Testis (tissue), 2 donors: ENCODE measurements at regions not wholly inside any gene's neighbourhood (a gene's known extent, or its start where the extent isn't known, plus 50 kb on each side); places are given as distances from the start of the nearest gene placed in this dataset.

Experiments
- DNase-seq: peaks from one replicate; pipeline ENCODE4 v3.0.0-alpha.2; 2019
- H3K27ac ChIP-seq, 2 donors: fragments of 200-600 bp; sonication (generic); one replicate each; pipeline ENCODE4 v1.5.1; 2019
- H3K27me3 ChIP-seq: fragments of 200-600 bp; sonication (generic); one replicate; pipeline ENCODE4 v1.5.1; 2019
- H3K36me3 ChIP-seq: fragments of 200-600 bp; sonication (generic); one replicate; pipeline ENCODE4 v1.5.1; 2017; ENCODE audit warnings: low read depth; ENCODE audit errors: missing control alignments
- H3K4me1 ChIP-seq: fragments of 200-600 bp; sonication (generic); one replicate; pipeline ENCODE4 v1.5.1; 2019
- H3K4me3 ChIP-seq, 2 donors: fragments of 200-600 bp; sonication (generic); one replicate each; pipeline ENCODE4 v1.5.1; 2017 to 2019
- H3K9me3 ChIP-seq: fragments of 200-600 bp; sonication (generic); one replicate; pipeline ENCODE4 v1.5.1; 2017
- CTCF ChIP-seq, 3 experiments: fragments of 450-650 bp in 2 of 3; fragments of 200-600 bp in 1 of 3; sonication (generic) in 1 of 3; IDR thresholded peaks; one replicate each; pipeline ENCODE4 v1.5.1; 2016 to 2019; ENCODE audit warnings: antibody characterized with exemption in 3 of 3, mild to moderate bottlenecking in 2 of 3, moderate library complexity in 1 of 3
- POLR2A ChIP-seq: fragments of 450-650 bp; IDR thresholded peaks from one replicate; pipeline ENCODE4 v1.6.1; 2017; ENCODE audit warnings: antibody characterized with exemption, mild to moderate bottlenecking, moderate library complexity
- WGBS, 2 donors: methylation state at CpG; one replicate each; pipeline ENCODE4 v1.1.5; 2018; 5-methylcytosine and 5-hydroxymethylcytosine counted together
- intact Hi-C: fragments of 100-400 bp; cut with DNase I; formaldehyde crosslinking; loops from one replicate; pipeline ENCODE4 v1.15.1; 2023; ENCODE audit warnings: low total_unique reads

- no peak for TF ChIP-seq POLR2A
- TF ChIP-seq CTCF (IDR thresholded peaks at IDR 0.05) = no peak
- WGBS, 2 donors = 84 to 92% methylated on average over 7 to 8 of the region's 8 CpGs
- no peaks in the 10 kb centered on the region for H3K4me1 ChIP-seq
- DNase-seq = no peak
- H3K27me3 ChIP-seq = no peaks in the 10 kb centered on the region
- intact Hi-C loops = no loop called here
- H3K9me3 ChIP-seq = no peaks in the 10 kb centered on the region
- no peak overlapping the region for H3K4me3 ChIP-seq
- H3K27ac ChIP-seq = no peak overlapping the region
- no peaks in the 10 kb centered on the region for H3K36me3 ChIP-seq
These were observed 133.7 kb downstream of the TFAP2C start for GRCh38 chr20:56762829-56763228.

GRCh38 chr20:56764671-56765070 lies 135.6 kb downstream of the TFAP2C start:
- H3K27me3 ChIP-seq = no peaks in the 10 kb centered on the region
- TF ChIP-seq POLR2A (no peak), CTCF (IDR thresholded peaks at IDR 0.05) (no peak)
- H3K4me1 ChIP-seq = no peaks in the 10 kb centered on the region
- no peak for DNase-seq
- no peak overlapping the region for H3K27ac ChIP-seq
- intact Hi-C loops = no loop called here
- H3K9me3 ChIP-seq = no peaks in the 10 kb centered on the region
- no peaks in the 10 kb centered on the region for H3K36me3 ChIP-seq
- H3K4me3 ChIP-seq = no peak overlapping the region
- 67 to 90% methylated on average over 12 to 15 of the region's 15 CpGs for WGBS, 2 donors

- H3K4me3 ChIP-seq = no peak overlapping the region
- no peaks in the 10 kb centered on the region for H3K36me3 ChIP-seq
- H3K4me1 ChIP-seq = no peaks in the 10 kb centered on the region
- 51 to 71% methylated on average over 12 of the region's 12 CpGs for WGBS, 2 donors
- H3K27me3 ChIP-seq = no peaks in the 10 kb centered on the region
- no peak overlapping the region for H3K27ac ChIP-seq
- no peak for DNase-seq
- H3K9me3 ChIP-seq = no peaks in the 10 kb centered on the region
- no peak for TF ChIP-seq POLR2A
- TF ChIP-seq CTCF (IDR thresholded peaks at IDR 0.05) = no peak
- intact Hi-C loops = no loop called here
These were observed 136.3 kb downstream of the TFAP2C start for GRCh38 chr20:56765172-56766073.

- no peak for DNase-seq
- Histone ChIP-seq H3K36me3 (no peaks in the 10 kb centered on the region), H3K9me3 (no peaks in the 10 kb centered on the region), H3K4me3 (no peak overlapping the region), H3K4me1 (no peaks in the 10 kb centered on the region), H3K27ac (no peak overlapping the region), H3K27me3 (no peaks in the 10 kb centered on the region)
- intact Hi-C loops = no loop called here
- TF ChIP-seq CTCF (IDR thresholded peaks at IDR 0.05) = no peak
- no peak for TF ChIP-seq POLR2A
- 42 to 47% methylated on average over 3 of the region's 3 CpGs for WGBS, 2 donors
These were observed 137.4 kb downstream of the TFAP2C start for GRCh38 chr20:56766528-56766927.
